Ovary (tissue), 3 donors: ENCODE measurements at regions not wholly inside any gene's neighbourhood (a gene's known extent, or its start where the extent isn't known, plus 50 kb on each side); places are given as distances from the start of the nearest gene placed in this dataset.

Source experiments
- EP300 ChIP-seq: sonication (generic); formaldehyde crosslinking; IDR thresholded peaks from one replicate; pipeline ENCODE4 v1.6.1; 2017; ENCODE audit warnings: antibody characterized with exemption
- POLR2A ChIP-seq: fragments of 450-650 bp; IDR thresholded peaks from one replicate; pipeline ENCODE4 v1.6.1; 2017; ENCODE audit warnings: antibody characterized with exemption, mild to moderate bottlenecking, moderate library complexity
- TF ChIP-seq, protein P1 (sequence below), 3 donors: fragments of 450-650 bp in 2 of 3; fragments of 200-600 bp in 1 of 3; IDR thresholded peaks; one replicate each; pipeline versions ENCODE4 v1.5.1 to v1.8.0; 2016 to 2022; ENCODE audit warnings: antibody characterized with exemption in 3 of 3, mild to moderate bottlenecking in 1 of 3
- donor health status: DM: no; HTN: no; CAD: no.

GRCh38 chr5:90166816-90167215 lies 242.7 kb downstream of the CETN3 start:
- no peak for TF ChIP-seq POLR2A
- TF ChIP-seq, protein P1, sequence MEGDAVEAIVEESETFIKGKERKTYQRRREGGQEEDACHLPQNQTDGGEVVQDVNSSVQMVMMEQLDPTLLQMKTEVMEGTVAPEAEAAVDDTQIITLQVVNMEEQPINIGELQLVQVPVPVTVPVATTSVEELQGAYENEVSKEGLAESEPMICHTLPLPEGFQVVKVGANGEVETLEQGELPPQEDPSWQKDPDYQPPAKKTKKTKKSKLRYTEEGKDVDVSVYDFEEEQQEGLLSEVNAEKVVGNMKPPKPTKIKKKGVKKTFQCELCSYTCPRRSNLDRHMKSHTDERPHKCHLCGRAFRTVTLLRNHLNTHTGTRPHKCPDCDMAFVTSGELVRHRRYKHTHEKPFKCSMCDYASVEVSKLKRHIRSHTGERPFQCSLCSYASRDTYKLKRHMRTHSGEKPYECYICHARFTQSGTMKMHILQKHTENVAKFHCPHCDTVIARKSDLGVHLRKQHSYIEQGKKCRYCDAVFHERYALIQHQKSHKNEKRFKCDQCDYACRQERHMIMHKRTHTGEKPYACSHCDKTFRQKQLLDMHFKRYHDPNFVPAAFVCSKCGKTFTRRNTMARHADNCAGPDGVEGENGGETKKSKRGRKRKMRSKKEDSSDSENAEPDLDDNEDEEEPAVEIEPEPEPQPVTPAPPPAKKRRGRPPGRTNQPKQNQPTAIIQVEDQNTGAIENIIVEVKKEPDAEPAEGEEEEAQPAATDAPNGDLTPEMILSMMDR (IDR thresholded peaks at IDR 0.05) = no peak
- no peak for TF ChIP-seq EP300
